ENCODE measurements at regions not wholly inside any gene's neighbourhood (a gene's known extent, or its start where the extent isn't known, plus 50 kb on each side); places are given as distances from the start of the nearest gene placed in this dataset.

GRCh38 chr2:193566886-193567285 is 1372.2 kb upstream of the TMEFF2 start:
- TF ChIP-seq CTCF (IDR thresholded peaks at IDR 0.05) (no peak), POLR2A (IDR thresholded peaks at IDR 0.05) (no peak)

Measured in breast epithelium (tissue), 3 donors.